Right lobe of liver (tissue), 6 donors: ENCODE measurements at regions not wholly inside any gene's neighbourhood (a gene's known extent, or its start where the extent isn't known, plus 50 kb on each side); places are given as distances from the start of the nearest gene placed in this dataset.
"Not testable (repeated sequence)": the region's sequence is repeated elsewhere in the genome, so short reads cannot be mapped to it uniquely, and the experiment has no call there.

ENCODE experiments used
- ATAC-seq, 4 donors: fragments of 200-7000 bp; cut with Tn5 transposase; one replicate each; pipeline ENCODE4 v1.9.1; 2020; ENCODE audit warnings: mild to moderate bottlenecking in 4 of 4, moderate library complexity in 4 of 4
- DNase-seq, 3 donors: peaks; one replicate each; pipeline ENCODE4 v3.0.0-alpha.2; 2020
- H3K27ac ChIP-seq, 3 donors: fragments of 200-600 bp; one replicate each; pipeline ENCODE4 v1.8.0; 2022
- H3K27me3 ChIP-seq, 2 donors: fragments of 200-600 bp; one replicate each; pipeline ENCODE4 v1.8.0; 2022
- H3K36me3 ChIP-seq, 4 donors: fragments of 200-600 bp; sonication (generic) in 1 of 4; one replicate each; pipeline versions ENCODE4 v1.5.1 to v1.8.0; 2017 to 2022; ENCODE audit warnings: control low read depth in 1 of 4
- H3K4me1 ChIP-seq, 4 donors: fragments of 200-600 bp; sonication (generic) in 1 of 4; one replicate each; pipeline versions ENCODE4 v1.5.1 to v1.8.0; 2017 to 2022; ENCODE audit warnings: control low read depth in 1 of 4
- H3K4me3 ChIP-seq, 3 donors: fragments of 200-600 bp; one replicate each; pipeline ENCODE4 v1.8.0; 2022
- H3K9me3 ChIP-seq, 4 donors: fragments of 200-600 bp; sonication (generic) in 1 of 4; one replicate each; pipeline versions ENCODE4 v1.5.1 to v1.8.0; 2017 to 2022; ENCODE audit warnings: control low read depth in 1 of 4
- POLR2A ChIP-seq: fragments of 450-650 bp; IDR thresholded peaks from one replicate; pipeline ENCODE4 v1.6.1; 2017; ENCODE audit warnings: antibody characterized with exemption, mild to moderate bottlenecking
- WGBS: methylation state at CpG from one replicate; pipeline ENCODE4 v1.1.6; 2018; ENCODE audit warnings: low coverage, low lambda C conversion rate; ENCODE audit not compliant: insufficient coverage; ENCODE audit errors: missing lambda C conversion rate; 5-methylcytosine and 5-hydroxymethylcytosine counted together
- intact Hi-C, 2 donors: fragments of 100-400 bp; cut with DNase I; formaldehyde crosslinking; loops; one replicate each; pipeline versions ENCODE4 v1.11.2 to v1.14.1; 2022
- TF ChIP-seq, protein P1 (sequence below), 4 donors: fragments of 200-600 bp in 3 of 4; fragments of 450-650 bp in 1 of 4; IDR thresholded peaks; one replicate each; pipeline versions ENCODE4 v1.5.1 to v1.8.0; 2016 to 2022; ENCODE audit warnings: antibody characterized with exemption in 4 of 4, mild to moderate bottlenecking in 2 of 4
- donor health status: DM: no; HTN: yes; CAD: no.
- donor health status: DM: no; HTN: no; CAD: no.
- donor health status: DM: no; HTN: no; CAD: no.
- donor health status: DM: no; HTN: yes; CAD: no.
- donor health status: DM: no; HTN: yes; CAD: no.

DNA sequence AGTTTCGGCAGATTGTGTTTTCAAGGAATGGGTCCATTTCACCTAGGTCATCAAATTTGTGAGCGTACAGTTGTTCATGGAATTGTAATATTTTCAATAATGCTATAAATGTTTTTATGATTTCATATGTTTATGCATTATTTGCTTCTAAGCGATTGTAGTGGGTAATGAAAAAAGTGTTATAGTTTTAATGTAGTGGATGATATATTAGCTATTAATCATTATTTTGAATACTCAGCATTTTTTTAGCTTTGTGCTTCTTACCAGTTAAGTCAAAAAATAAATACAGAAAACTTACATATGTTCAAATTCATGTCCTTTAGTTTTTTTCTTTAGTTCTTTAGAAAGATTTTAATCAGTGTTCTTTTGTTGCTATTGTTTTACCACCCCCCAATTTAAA lies 677.0 kb downstream of the STK39 start:
- ATAC-seq = no peak
- Histone ChIP-seq H3K9me3 (peaks cover 0 to 3% (median 0%) of the 10 kb centered on the region in 4 donors), H3K36me3 (no peaks in the 10 kb centered on the region), H3K27ac (no peak overlapping the region), H3K4me1 (no peaks in the 10 kb centered on the region), H3K4me3 (no peak overlapping the region), H3K27me3 (no peaks in the 10 kb centered on the region)
- TF ChIP-seq, protein P1, sequence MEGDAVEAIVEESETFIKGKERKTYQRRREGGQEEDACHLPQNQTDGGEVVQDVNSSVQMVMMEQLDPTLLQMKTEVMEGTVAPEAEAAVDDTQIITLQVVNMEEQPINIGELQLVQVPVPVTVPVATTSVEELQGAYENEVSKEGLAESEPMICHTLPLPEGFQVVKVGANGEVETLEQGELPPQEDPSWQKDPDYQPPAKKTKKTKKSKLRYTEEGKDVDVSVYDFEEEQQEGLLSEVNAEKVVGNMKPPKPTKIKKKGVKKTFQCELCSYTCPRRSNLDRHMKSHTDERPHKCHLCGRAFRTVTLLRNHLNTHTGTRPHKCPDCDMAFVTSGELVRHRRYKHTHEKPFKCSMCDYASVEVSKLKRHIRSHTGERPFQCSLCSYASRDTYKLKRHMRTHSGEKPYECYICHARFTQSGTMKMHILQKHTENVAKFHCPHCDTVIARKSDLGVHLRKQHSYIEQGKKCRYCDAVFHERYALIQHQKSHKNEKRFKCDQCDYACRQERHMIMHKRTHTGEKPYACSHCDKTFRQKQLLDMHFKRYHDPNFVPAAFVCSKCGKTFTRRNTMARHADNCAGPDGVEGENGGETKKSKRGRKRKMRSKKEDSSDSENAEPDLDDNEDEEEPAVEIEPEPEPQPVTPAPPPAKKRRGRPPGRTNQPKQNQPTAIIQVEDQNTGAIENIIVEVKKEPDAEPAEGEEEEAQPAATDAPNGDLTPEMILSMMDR (IDR thresholded peaks at IDR 0.05) = no peak
- TF ChIP-seq POLR2A = no peak
- 83% methylated on average over 3 of the region's 3 CpGs for WGBS
- intact Hi-C loops = no loop called here
- no peak for DNase-seq

DNA sequence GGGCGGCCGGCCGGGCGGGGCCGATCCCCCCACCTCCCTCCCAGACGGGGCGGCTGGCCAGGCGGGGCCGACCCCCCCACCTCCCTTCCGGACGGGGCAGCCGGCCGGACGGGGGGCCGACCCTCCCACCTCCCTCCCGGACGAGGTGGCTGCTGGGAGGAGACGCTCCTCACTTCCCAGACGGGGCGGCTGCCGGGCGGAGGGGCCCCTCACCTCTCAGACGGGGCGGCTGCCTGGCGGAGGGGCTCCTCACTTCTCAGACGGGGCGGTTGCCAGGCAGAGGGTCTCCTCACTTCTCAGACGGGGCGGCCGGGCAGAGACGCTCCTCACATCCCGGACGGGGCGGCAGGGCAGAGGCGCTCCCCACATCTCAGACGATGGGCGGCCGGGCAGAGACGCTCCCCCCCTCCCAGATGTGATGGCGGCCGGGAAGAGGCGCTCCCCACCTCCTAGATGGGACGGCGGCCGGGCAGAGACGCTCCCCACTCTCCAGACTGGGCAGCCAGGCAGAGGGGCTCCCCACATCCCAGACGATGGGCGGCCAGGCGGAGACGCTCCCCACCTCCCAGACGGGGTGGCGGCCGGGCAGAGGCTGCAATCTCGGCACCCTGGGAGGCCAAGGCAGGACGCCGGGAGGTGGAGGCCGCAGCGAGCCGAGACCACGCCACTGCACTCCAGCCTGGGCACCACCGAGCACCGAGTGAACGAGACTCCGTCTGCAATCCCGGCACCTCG lies 675.8 kb downstream of the XIRP2 start:
- ATAC-seq, H3K4me1 ChIP-seq, H3K4me3 ChIP-seq, H3K9me3 ChIP-seq, H3K27me3 ChIP-seq, intact Hi-C loops, H3K36me3 ChIP-seq, DNase-seq, H3K27ac ChIP-seq: not testable (repeated sequence)
- WGBS = no CpG with 5 or more reads among the region's 66 CpGs

DNA sequence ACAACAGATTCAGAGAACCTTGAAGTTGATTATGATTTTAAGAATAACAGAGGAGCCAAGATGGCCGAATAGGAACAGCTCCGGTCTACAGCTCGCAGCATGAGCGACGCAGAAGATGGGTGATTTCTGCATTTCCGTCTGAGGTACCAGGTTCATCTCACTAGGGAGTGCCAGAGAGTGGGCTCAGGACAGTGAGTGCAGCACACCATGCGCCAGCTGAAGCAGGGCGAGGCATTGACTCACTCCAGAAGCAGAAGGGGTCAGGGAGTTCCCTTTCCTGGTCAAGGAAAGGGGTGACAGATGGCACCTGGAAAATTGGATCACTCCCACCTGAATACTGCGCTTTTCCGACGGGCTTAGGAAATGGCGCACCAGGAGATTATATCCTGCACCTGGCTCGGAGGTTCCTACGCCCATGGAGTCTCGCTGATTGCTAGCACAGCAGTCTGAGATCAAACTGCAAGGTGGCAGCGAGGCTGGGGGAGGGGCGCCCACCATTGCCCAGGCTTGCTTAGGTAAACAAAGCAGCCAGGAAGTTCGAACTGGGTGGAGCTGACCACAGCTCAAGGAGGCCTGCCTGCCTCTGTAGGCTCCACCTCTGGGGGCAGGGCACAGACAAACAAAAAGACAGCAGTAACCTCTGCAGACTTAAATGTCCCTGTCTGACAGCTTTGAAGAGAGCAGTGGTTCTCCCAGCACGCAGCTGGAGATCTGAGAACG lies 670.2 kb downstream of the XIRP2 start:
- WGBS = 84% methylated on average over 6 of the region's 20 CpGs
- H3K9me3 ChIP-seq, H3K4me1 ChIP-seq, H3K36me3 ChIP-seq, H3K4me3 ChIP-seq, ATAC-seq, H3K27me3 ChIP-seq, H3K27ac ChIP-seq, intact Hi-C loops, DNase-seq: not testable (repeated sequence)

DNA sequence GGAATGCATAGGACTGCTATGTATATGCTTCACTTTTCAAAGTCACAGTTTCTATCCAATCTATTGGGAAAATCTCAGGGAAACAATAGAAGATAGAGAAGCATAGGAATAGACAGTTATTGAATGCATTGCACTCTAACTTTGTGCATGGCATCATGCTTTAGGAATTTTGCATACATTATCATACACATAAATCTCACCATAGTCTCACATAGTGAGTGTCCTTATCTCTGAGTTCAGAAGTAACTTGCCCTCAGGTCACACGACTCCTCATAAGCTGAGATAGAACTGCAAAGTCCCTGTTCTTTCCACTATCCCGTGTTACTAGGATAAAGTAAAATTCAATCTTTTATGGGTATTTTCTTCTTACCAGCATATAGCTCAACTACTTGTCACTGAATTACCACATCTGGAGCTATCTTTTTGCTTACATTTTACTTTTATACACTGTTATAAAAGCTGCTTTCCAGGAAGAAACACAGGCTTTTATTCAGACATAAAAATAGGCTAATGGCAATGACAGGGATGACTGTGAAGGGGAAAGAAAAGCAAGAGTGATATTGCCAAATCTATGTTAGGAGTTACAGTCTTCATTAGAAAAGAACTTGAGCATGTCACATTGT lies 666.9 kb downstream of the XIRP2 start:
- no peak overlapping the region for H3K27ac ChIP-seq
- no peak overlapping the region for H3K4me3 ChIP-seq
- H3K36me3 ChIP-seq = no peaks in the 10 kb centered on the region
- DNase-seq (no peak), ATAC-seq (no peak)
- WGBS = 69% methylated on average over 2 of the region's 2 CpGs
- no peaks in the 10 kb centered on the region for H3K27me3 ChIP-seq
- no peaks in the 10 kb centered on the region for H3K9me3 ChIP-seq
- TF ChIP-seq, protein P1 (IDR thresholded peaks at IDR 0.05) = no peak
- no peak for TF ChIP-seq POLR2A
- no peaks in the 10 kb centered on the region for H3K4me1 ChIP-seq
- intact Hi-C loops = no loop called here

DNA sequence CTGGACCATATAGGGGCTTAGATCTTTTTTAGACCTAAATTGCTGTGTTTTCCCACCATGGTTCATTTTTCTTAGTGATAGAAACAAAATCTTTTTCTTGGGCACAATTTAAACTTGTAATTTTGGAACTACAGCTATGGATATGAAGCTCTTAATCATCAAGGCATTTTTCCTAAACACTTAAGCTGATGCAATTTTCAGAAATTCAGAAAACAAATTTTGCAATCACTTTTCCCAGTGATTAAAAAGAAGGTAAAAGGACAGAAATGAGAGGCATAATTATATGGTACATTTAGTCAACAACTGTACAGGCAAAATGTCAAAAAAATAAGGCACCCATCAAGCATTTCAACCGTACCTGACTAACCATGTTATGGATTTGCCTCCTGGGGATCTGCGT lies 665.4 kb downstream of the XIRP2 start:
- Histone ChIP-seq H3K4me1 (no peaks in the 10 kb centered on the region), H3K4me3 (no peak overlapping the region), H3K36me3 (no peaks in the 10 kb centered on the region), H3K27me3 (no peaks in the 10 kb centered on the region), H3K9me3 (no peaks in the 10 kb centered on the region), H3K27ac (no peak overlapping the region)
- no peak for DNase-seq
- WGBS = 56% methylated on average over 2 of the region's 2 CpGs
- TF ChIP-seq, protein P1 (IDR thresholded peaks at IDR 0.05) = no peak
- TF ChIP-seq POLR2A = no peak
- ATAC-seq = no peak
- intact Hi-C loops = no loop called here
